Chondrocyte (in vitro differentiated cells): ENCODE measurements at regions not wholly inside any gene's neighbourhood (a gene's known extent, or its start where the extent isn't known, plus 50 kb on each side); places are given as distances from the start of the nearest gene placed in this dataset.

Source experiments
- DNase-seq: peaks from one replicate; pipeline ENCODE4 v3.0.0; 2021; ENCODE audit warnings: mixed read lengths, low spot score
- H3K27ac Mint-ChIP-seq: one replicate; pipeline ENCODE4 v1.8.0; 2021; ENCODE audit warnings: mild to moderate bottlenecking, moderate library complexity, mixed read lengths; ENCODE audit not compliant: unreplicated experiment
- H3K27me3 Mint-ChIP-seq: 2 replicates; pipeline ENCODE4 v1.8.0; 2021; ENCODE audit warnings: low read depth, mixed read lengths
- H3K36me3 Mint-ChIP-seq: 2 replicates; pipeline ENCODE4 v1.8.0; 2021; ENCODE audit warnings: low read depth, mixed read lengths
- H3K4me1 Mint-ChIP-seq: 2 replicates; pipeline ENCODE4 v1.8.0; 2021; ENCODE audit warnings: low read depth, mild to moderate bottlenecking, mixed read lengths
- H3K4me3 Mint-ChIP-seq: one replicate; pipeline ENCODE4 v1.8.0; 2021; ENCODE audit warnings: mild to moderate bottlenecking, moderate library complexity, mixed read lengths; ENCODE audit not compliant: unreplicated experiment
- H3K9me3 Mint-ChIP-seq: 2 replicates; pipeline ENCODE4 v1.8.0; 2021; ENCODE audit warnings: low read depth, mixed read lengths
- CTCF ChIP-seq: fragments of 200-600 bp; sonication (generic); IDR thresholded peaks from 2 replicates; pipeline ENCODE4 v1.5.0; 2021; ENCODE audit warnings: antibody characterized with exemption, mild to moderate bottlenecking, moderate library complexity

- no peak for DNase-seq
- Mint-ChIP-seq H3K36me3 (no peaks in the 10 kb centered on the region), H3K27ac (no peak overlapping the region), H3K4me1 (no peaks in the 10 kb centered on the region), H3K4me3 (no peak overlapping the region), H3K27me3 (peaks cover 38% of the 10 kb centered on the region), H3K9me3 (peaks cover 9% of the 10 kb centered on the region)
- no peak for TF ChIP-seq CTCF
Measured at GRCh38 chr10:111221682-111222480, 145.1 kb downstream of the ADRA2A start.

DNA sequence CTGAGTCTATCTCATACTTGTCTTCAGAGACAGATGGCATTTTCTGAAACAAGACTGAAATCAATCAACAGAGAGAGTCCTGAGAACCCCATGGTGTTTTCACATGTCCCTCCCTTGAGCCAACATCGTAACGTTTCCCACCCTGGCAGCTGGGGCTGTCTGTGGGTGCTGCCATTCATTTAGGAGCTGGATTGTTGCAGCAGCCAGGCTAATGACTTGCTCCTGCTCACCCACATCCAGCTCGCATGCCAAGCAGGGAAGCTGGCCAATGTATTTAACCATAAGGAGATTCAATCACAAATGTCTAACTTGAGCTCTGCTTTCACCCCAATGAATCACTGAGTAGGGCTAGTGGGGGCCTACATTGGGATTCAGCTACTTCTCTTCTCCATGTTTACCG, 146.1 kb downstream of the ADRA2A start:
- DNase-seq: no peak
- Mint-ChIP-seq H3K4me1 (no peaks in the 10 kb centered on the region), H3K27me3 (peaks cover 35% of the 10 kb centered on the region), H3K9me3 (peaks cover 14% of the 10 kb centered on the region), H3K36me3 (no peaks in the 10 kb centered on the region), H3K27ac (no peak overlapping the region), H3K4me3 (no peak overlapping the region)
- TF ChIP-seq CTCF: no peak

- Mint-ChIP-seq H3K36me3 (no peaks in the 10 kb centered on the region), H3K27ac (no peak overlapping the region), H3K27me3 (no peaks in the 10 kb centered on the region), H3K4me1 (no peaks in the 10 kb centered on the region), H3K9me3 (peaks cover 14% of the 10 kb centered on the region), H3K4me3 (no peak overlapping the region)
- TF ChIP-seq CTCF: no peak
- DNase-seq: no peak
Measured at GRCh38 chr10:111231779-111232178, 154.9 kb downstream of the ADRA2A start.

DNA sequence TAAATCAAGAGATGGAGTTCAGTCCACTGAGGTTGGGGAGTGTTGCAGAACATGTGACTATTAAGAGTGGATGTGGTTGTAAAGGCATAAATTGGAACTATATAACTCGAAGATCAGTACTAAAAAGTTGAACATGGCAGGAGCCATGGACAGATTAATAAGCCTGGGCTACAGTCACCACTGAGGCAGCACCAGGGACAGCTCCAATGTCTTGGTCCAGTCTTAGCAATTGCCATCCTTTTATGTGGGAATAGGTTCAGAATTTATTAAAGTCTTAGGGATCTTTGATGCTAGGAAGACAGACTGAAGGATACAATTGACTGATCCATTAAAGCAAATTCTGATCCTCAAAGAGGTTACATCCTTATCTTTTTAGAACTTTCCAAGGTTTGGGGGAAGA, 156.6 kb downstream of the ADRA2A start:
- no peak for DNase-seq
- TF ChIP-seq CTCF: no peak
- Mint-ChIP-seq H3K4me3 (no peak overlapping the region), H3K36me3 (no peaks in the 10 kb centered on the region), H3K27me3 (peaks cover under 1% of the 10 kb centered on the region), H3K9me3 (peaks cover 6% of the 10 kb centered on the region), H3K4me1 (no peaks in the 10 kb centered on the region), H3K27ac (no peak overlapping the region)

GRCh38 chr10:111234234-111234913, 157.5 kb downstream of the ADRA2A start:
- peaks cover under 1% of the 10 kb centered on the region for H3K9me3 Mint-ChIP-seq
- H3K4me1 Mint-ChIP-seq: no peaks in the 10 kb centered on the region
- DNase-seq: no peak
- H3K27ac Mint-ChIP-seq: no peak overlapping the region
- peaks cover 3% of the 10 kb centered on the region for H3K27me3 Mint-ChIP-seq
- H3K4me3 Mint-ChIP-seq: no peak overlapping the region
- TF ChIP-seq CTCF: no peak
- no peaks in the 10 kb centered on the region for H3K36me3 Mint-ChIP-seq
